ENCODE measurements at regions not wholly inside any gene's neighbourhood (a gene's known extent, or its start where the extent isn't known, plus 50 kb on each side); places are given as distances from the start of the nearest gene placed in this dataset.
"Not testable (repeated sequence)": the region's sequence is repeated elsewhere in the genome, so short reads cannot be mapped to it uniquely, and the experiment has no call there.

DNA sequence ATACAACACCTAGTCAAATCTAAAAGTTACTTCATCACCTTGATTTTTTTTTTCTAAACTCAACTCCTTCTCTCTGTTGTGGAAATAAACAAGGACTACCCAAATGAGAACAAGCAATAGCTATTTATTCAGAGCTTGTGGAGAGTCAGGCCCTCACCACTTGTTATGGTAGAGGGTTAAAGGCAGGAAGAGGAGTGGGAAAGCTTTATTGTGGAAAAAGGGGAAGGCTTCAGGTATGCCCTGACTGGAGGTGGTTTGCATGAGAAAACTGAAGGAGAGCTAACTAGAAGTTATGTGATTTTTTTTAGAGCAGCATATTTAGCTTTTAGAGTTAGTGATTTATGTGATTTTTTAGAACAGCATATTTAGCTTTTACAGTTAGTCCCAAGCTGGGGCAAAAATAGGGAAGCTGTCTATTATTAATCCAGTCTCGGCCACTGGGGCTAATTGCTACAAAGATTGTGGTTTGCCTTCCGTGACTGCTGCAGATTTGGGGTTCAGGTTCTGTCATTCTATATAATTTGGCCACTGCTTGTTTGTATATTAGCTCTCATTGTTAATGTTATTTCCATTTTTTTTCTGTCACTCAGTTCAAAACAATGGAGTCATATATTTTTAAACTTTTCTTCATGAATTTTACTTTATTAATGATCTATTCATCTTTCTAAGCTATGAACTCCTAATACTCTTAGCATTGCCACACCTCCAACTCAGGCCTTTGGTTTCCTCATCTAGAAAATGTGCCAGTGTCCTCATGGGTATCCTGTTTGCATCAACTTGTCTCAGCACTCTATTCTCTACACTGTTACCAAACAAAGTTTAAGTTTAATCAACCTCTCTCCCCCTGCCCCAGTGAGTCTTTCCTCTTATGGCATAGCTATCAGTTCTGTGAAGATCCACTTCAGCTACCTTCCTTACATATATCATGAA, 713.0 kb downstream of the BRINP3 start:
- Histone ChIP-seq H3K36me3 (ENCODE audit: insufficient read depth, low read length) (no peaks in the 10 kb centered on the region), H3K9me3 (ENCODE audit: control insufficient read depth, insufficient read depth, low read length) (no peaks in the 10 kb centered on the region), H3K9ac (ENCODE audit: low read depth, low read length) (no peak overlapping the region), H3K4me1 (ENCODE audit: insufficient read depth, low read length) (no peaks in the 10 kb centered on the region)

- H3K9ac ChIP-seq (ENCODE audit: low read depth, low read length): no peak overlapping the region
- no peaks in the 10 kb centered on the region for H3K9me3 ChIP-seq (ENCODE audit: control insufficient read depth, insufficient read depth, low read length)
- no peaks in the 10 kb centered on the region for H3K36me3 ChIP-seq (ENCODE audit: insufficient read depth, low read length)
- H3K4me1 ChIP-seq (ENCODE audit: insufficient read depth, low read length): no peaks in the 10 kb centered on the region
Measured at GRCh38 chr1:189769448-189769847, 708.2 kb downstream of the BRINP3 start.

DNA sequence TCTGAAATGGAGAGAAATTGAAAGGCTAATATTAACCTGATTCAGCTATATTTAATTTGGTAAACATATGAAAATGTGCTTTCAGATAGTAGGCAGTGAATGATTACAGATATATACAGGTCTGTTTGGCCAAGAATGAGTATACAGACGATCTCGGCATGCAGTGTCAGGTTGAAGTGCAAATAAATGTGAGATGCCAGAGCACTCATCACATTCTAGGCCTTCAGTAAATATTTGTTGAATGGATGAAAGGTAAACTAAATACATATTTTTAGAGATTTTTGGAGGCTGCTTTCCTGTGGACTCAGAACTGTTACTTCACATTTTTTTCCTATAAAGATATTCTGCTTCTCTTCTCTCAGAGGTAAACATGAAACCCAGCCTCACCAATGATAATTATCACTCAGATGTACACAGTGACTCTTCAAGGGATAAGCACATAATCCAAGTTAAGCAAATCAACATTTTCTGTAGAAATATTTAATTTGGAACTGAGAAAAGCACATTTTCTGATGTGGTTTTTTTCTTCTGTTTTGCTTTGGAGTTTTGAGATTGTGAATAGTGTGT, 702.9 kb downstream of the BRINP3 start:
- H3K36me3 ChIP-seq (ENCODE audit: insufficient read depth, low read length): no peaks in the 10 kb centered on the region
- H3K9ac ChIP-seq (ENCODE audit: low read depth, low read length): no peak overlapping the region
- H3K9me3 ChIP-seq (ENCODE audit: control insufficient read depth, insufficient read depth, low read length): no peaks in the 10 kb centered on the region
- no peaks in the 10 kb centered on the region for H3K4me1 ChIP-seq (ENCODE audit: insufficient read depth, low read length)

DNA sequence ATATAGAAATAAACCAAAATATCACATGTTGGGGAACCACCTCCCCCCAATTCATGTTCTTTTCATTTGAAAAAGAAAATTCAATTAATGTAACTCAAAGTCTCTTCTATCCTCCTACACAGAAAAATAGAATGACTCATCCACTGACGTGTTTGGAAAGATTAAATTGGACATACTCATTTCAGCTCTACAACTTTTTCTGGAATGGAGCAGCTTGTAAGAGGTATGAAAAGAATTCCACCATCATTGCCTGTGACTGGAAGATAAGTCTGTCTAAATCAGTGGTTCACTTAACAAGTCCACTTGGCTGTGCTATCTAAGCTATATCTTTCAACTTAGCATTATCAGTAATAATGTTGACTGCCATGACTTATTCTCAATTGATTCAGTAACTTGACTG, 702.3 kb downstream of the BRINP3 start:
- Histone ChIP-seq H3K4me1 (ENCODE audit: insufficient read depth, low read length) (no peaks in the 10 kb centered on the region), H3K9ac (ENCODE audit: low read depth, low read length) (no peak overlapping the region), H3K36me3 (ENCODE audit: insufficient read depth, low read length) (no peaks in the 10 kb centered on the region), H3K9me3 (ENCODE audit: control insufficient read depth, insufficient read depth, low read length) (no peaks in the 10 kb centered on the region)

- H3K9me3 ChIP-seq (ENCODE audit: control insufficient read depth, insufficient read depth, low read length): no peaks in the 10 kb centered on the region
- no peaks in the 10 kb centered on the region for H3K4me1 ChIP-seq (ENCODE audit: insufficient read depth, low read length)
- H3K9ac ChIP-seq (ENCODE audit: low read depth, low read length): no peak overlapping the region
- H3K36me3 ChIP-seq (ENCODE audit: insufficient read depth, low read length): no peaks in the 10 kb centered on the region
Measured at GRCh38 chr1:189779034-189779433, 698.6 kb downstream of the BRINP3 start.

DNA sequence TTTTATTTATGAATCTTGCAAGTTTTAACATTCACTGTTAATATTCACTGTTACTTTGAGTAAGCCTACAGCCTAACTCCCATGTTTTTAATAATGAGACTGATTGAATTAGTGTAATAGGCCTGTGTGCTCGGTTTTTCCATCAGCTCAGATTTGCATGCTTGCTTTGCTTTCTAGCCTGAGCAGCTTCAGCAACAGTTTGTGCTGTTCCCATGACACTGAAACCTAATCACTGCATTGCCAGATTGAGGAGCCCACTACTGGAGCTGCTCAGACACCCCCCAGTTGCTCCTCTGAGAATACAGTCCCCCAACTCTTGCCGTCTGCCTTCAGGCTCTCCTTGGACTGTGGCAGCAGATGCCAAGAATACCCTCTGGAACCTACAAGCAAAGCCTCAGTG, 695.4 kb downstream of the BRINP3 start:
- no peak overlapping the region for H3K9ac ChIP-seq (ENCODE audit: low read depth, low read length)
- H3K4me1 ChIP-seq (ENCODE audit: insufficient read depth, low read length): no peaks in the 10 kb centered on the region
- H3K9me3 ChIP-seq (ENCODE audit: control insufficient read depth, insufficient read depth, low read length): no peaks in the 10 kb centered on the region
- H3K36me3 ChIP-seq (ENCODE audit: insufficient read depth, low read length): no peaks in the 10 kb centered on the region

GRCh38 chr1:189783456-189783855, 694.2 kb downstream of the BRINP3 start:
- Histone ChIP-seq H3K9me3 (ENCODE audit: control insufficient read depth, insufficient read depth, low read length) (no peaks in the 10 kb centered on the region), H3K9ac (ENCODE audit: low read depth, low read length) (no peak overlapping the region), H3K4me1 (ENCODE audit: insufficient read depth, low read length) (no peaks in the 10 kb centered on the region), H3K36me3 (ENCODE audit: insufficient read depth, low read length) (no peaks in the 10 kb centered on the region)

DNA sequence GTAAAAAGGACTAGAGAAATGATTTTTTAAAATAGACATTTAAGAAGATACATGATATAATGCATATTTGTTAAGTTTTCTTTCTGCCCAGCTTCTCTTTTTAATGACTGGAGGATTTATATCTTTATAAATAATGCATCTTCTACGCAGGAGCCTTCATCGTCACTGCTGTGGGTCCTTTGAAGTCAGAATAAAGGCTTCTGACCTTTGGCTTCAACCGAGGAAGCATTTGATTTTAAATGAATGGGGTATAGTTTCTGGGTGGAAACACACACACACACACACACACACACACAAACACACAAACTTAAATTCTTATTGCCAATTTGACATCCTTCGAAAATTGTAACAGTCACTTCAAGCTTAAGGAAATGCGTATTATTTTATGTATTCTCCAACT, 690.9 kb downstream of the BRINP3 start:
- no peak overlapping the region for H3K9ac ChIP-seq (ENCODE audit: low read depth, low read length)
- no peaks in the 10 kb centered on the region for H3K4me1 ChIP-seq (ENCODE audit: insufficient read depth, low read length)
- H3K9me3 ChIP-seq (ENCODE audit: control insufficient read depth, insufficient read depth, low read length): no peaks in the 10 kb centered on the region
- H3K36me3 ChIP-seq (ENCODE audit: insufficient read depth, low read length): no peaks in the 10 kb centered on the region

DNA sequence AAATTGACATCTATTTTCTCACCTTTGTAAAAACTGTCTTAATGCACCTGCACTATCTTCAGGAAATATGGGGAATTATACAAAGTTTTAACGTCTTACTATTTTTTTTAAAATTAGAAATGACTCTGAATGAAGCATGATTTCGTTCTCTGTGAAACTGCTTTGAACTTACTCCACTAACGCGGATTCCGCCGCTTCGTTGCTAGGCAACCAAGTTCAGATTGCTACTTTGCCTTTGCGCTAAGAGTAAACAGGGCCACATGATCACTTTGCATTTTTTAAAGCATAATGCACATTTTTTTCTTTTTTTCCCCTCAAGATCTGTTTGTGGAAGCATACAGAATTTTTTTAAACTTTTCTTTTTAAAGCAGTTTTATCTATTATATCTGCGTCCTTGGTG, 690.5 kb downstream of the BRINP3 start:
- Histone ChIP-seq H3K4me1 (ENCODE audit: insufficient read depth, low read length) (no peaks in the 10 kb centered on the region), H3K36me3 (ENCODE audit: insufficient read depth, low read length) (no peaks in the 10 kb centered on the region), H3K9ac (ENCODE audit: low read depth, low read length) (no peak overlapping the region), H3K9me3 (ENCODE audit: control insufficient read depth, insufficient read depth, low read length) (no peaks in the 10 kb centered on the region)

- H3K9ac ChIP-seq (ENCODE audit: low read depth, low read length): no peak overlapping the region
- no peaks in the 10 kb centered on the region for H3K36me3 ChIP-seq (ENCODE audit: insufficient read depth, low read length)
- H3K4me1 ChIP-seq (ENCODE audit: insufficient read depth, low read length): no peaks in the 10 kb centered on the region
- no peaks in the 10 kb centered on the region for H3K9me3 ChIP-seq (ENCODE audit: control insufficient read depth, insufficient read depth, low read length)
Measured at GRCh38 chr1:189790335-189790734, 687.3 kb downstream of the BRINP3 start.

GRCh38 chr1:189803364-189803763, 674.3 kb downstream of the BRINP3 start:
- Histone ChIP-seq H3K9ac (ENCODE audit: low read depth, low read length) (no peak overlapping the region), H3K36me3 (ENCODE audit: insufficient read depth, low read length) (no peaks in the 10 kb centered on the region), H3K9me3 (ENCODE audit: control insufficient read depth, insufficient read depth, low read length) (no peaks in the 10 kb centered on the region), H3K4me1 (ENCODE audit: insufficient read depth, low read length) (peaks cover 6% of the 10 kb centered on the region; the same call in 1 of the 2 replicates)

DNA sequence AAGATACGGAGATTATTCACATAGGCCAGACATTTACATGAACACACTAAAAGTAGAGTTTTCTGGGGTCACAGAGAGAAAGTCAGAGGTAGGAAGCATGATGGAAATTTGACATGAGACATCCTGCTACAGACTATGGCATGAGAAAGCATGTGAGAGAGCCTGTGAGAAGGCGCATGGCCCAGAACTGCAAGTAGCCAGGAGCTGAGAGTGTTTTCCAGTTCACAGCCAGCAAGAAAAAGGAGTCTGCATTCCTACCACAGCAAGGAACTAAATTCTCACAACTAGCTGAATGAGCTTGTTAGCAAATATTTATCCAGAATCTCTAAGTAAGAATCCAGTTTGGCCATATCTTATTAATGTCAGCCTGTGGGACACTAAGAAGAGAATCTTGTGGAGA, 673.3 kb downstream of the BRINP3 start:
- no peaks in the 10 kb centered on the region for H3K9me3 ChIP-seq (ENCODE audit: control insufficient read depth, insufficient read depth, low read length)
- H3K36me3 ChIP-seq (ENCODE audit: insufficient read depth, low read length): no peaks in the 10 kb centered on the region
- H3K9ac ChIP-seq (ENCODE audit: low read depth, low read length): no peak overlapping the region
- peaks cover 6% of the 10 kb centered on the region; the same call in 1 of the 2 replicates for H3K4me1 ChIP-seq (ENCODE audit: insufficient read depth, low read length)

GRCh38 chr1:189805735-189806134, 671.9 kb downstream of the BRINP3 start:
- H3K9ac ChIP-seq (ENCODE audit: low read depth, low read length): no peak overlapping the region
- H3K36me3 ChIP-seq (ENCODE audit: insufficient read depth, low read length): no peaks in the 10 kb centered on the region
- H3K9me3 ChIP-seq (ENCODE audit: control insufficient read depth, insufficient read depth, low read length): no peaks in the 10 kb centered on the region
- peaks cover 6% of the 10 kb centered on the region; the same call in 1 of the 2 replicates for H3K4me1 ChIP-seq (ENCODE audit: insufficient read depth, low read length)

DNA sequence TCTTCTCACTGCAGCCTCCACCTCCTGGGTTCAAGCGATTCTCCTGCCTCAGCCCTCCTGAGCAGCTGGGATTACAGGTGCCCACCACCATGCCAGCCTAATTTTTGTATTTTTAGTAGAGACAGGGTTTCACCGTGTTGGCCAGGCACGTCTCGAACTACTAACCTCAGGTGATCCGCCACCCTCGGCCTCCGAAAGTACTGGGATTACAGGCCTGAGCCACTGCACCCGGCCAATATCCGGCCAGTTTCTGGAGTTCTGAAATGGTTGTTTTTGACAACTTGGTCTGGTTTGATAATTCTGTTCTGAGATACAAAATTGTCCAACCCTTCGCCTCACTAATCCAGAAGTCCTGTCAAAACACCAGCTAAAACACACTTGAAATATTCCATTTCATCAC, 667.0 kb downstream of the BRINP3 start:
- not testable (repeated sequence) for H3K9me3 ChIP-seq (ENCODE audit: control insufficient read depth, insufficient read depth, low read length); H3K4me1 ChIP-seq (ENCODE audit: insufficient read depth, low read length); H3K36me3 ChIP-seq (ENCODE audit: insufficient read depth, low read length); H3K9ac ChIP-seq (ENCODE audit: low read depth, low read length)

DNA sequence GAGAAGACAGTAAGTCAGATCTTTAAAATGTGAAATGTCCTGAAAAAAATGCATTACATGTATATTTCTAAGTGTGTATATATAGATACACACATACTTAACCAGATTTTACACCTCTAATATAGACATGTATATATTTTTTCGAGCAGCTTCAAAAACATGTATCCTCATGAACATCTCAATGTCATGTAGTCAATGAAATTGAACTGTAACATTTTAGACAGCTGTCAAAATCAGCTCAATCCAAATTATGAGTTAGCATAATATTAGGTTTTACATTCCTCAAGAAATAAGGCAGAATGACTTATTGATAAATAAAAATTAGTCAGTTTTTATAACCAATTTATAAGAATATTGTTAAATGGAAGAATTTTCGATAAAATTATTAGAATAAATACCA, 665.7 kb downstream of the BRINP3 start:
- H3K36me3 ChIP-seq (ENCODE audit: insufficient read depth, low read length): no peaks in the 10 kb centered on the region
- no peaks in the 10 kb centered on the region for H3K4me1 ChIP-seq (ENCODE audit: insufficient read depth, low read length)
- H3K9ac ChIP-seq (ENCODE audit: low read depth, low read length): no peak overlapping the region
- no peaks in the 10 kb centered on the region for H3K9me3 ChIP-seq (ENCODE audit: control insufficient read depth, insufficient read depth, low read length)
